Hematopoietic multipotent progenitor cell (in vitro differentiated cells): ENCODE measurements at regions not wholly inside any gene's neighbourhood (a gene's known extent, or its start where the extent isn't known, plus 50 kb on each side); places are given as distances from the start of the nearest gene placed in this dataset.
"Not testable (repeated sequence)": the region's sequence is repeated elsewhere in the genome, so short reads cannot be mapped to it uniquely, and the experiment has no call there.

Experiments
- DNase-seq, 3 donors: peaks; one replicate each; pipeline ENCODE4 v3.0.0-alpha.2; 2011 to 2015; ENCODE audit warnings: low read depth in 2 of 3, low spot score in 2 of 3

- DNase-seq, result not testable (repeated sequence)
Observed at GRCh38 chr10:33867199-33867789, 532.8 kb upstream of the NRP1 start.

GRCh38 chr10:33863352-33863751 lies 528.9 kb upstream of the NRP1 start:
- DNase-seq, result no peak

GRCh38 chr10:33862536-33863105 lies 528.2 kb upstream of the NRP1 start:
- DNase-seq, result no peak

- no peak for DNase-seq
Observed at GRCh38 chr10:33861833-33862232, 527.4 kb upstream of the NRP1 start.

GRCh38 chr10:33861016-33861704 lies 526.7 kb upstream of the NRP1 start:
- no peak for DNase-seq

GRCh38 chr10:33860552-33860951 lies 526.1 kb upstream of the NRP1 start:
- DNase-seq, result no peak

GRCh38 chr10:33859319-33860022 lies 525.0 kb upstream of the NRP1 start:
- no peak for DNase-seq

- DNase-seq, result no peak
Observed at GRCh38 chr10:33858326-33858725, 523.9 kb upstream of the NRP1 start.

- not testable (repeated sequence) for DNase-seq
Observed at GRCh38 chr10:33853221-33853620, 518.8 kb upstream of the NRP1 start.

GRCh38 chr10:33843379-33843778 lies 508.9 kb upstream of the NRP1 start:
- no peak for DNase-seq

- no peak for DNase-seq
Observed at GRCh38 chr10:33841678-33842077, 507.2 kb upstream of the NRP1 start.

- no peak for DNase-seq
Observed at GRCh38 chr10:33838731-33839130, 504.3 kb upstream of the NRP1 start.

GRCh38 chr10:33837736-33838135 lies 503.3 kb upstream of the NRP1 start:
- no peak for DNase-seq

GRCh38 chr10:33835556-33835955 lies 501.1 kb upstream of the NRP1 start:
- no peak for DNase-seq

- no peak for DNase-seq
Observed at GRCh38 chr10:33833566-33833965, 499.1 kb upstream of the NRP1 start.

- DNase-seq, result no peak
Observed at GRCh38 chr10:33832124-33832787, 497.8 kb upstream of the NRP1 start.

- DNase-seq, result no peak
Observed at GRCh38 chr10:33831591-33831990, 497.1 kb upstream of the NRP1 start.

GRCh38 chr10:33829899-33830298 lies 495.4 kb upstream of the NRP1 start:
- DNase-seq, result not testable (repeated sequence)

GRCh38 chr10:33828592-33828991 lies 494.1 kb upstream of the NRP1 start:
- no peak for DNase-seq

- no peak for DNase-seq
Observed at GRCh38 chr10:33826186-33826585, 491.7 kb upstream of the NRP1 start.

GRCh38 chr10:33822774-33823173 lies 488.3 kb upstream of the NRP1 start:
- no peak for DNase-seq
